ENCODE measurements at regions not wholly inside any gene's neighbourhood (a gene's known extent, or its start where the extent isn't known, plus 50 kb on each side); places are given as distances from the start of the nearest gene placed in this dataset.
A peak's percentile ranks its signal among the peaks of the same experiment; 100 is the strongest.

- no peak overlapping the region for H3K4me3 ChIP-seq (replicated peaks in 1 of 2; ENCODE audit: low read depth in 2 of 2, low read length in 2 of 2)
- TF ChIP-seq CTCF (IDR thresholded peaks at IDR 0.05; ENCODE audit: low read depth, low read length), result no peak
- peak in 1 of 2 donors; percentile 75 for DNase-seq (ENCODE audit: low read depth in 2 of 2)
Measured at GRCh38 chr21:15437883-15438282, 291.9 kb upstream of the USP25 start.

- H3K4me3 ChIP-seq (replicated peaks in 1 of 2; ENCODE audit: low read depth in 2 of 2, low read length in 2 of 2), result no peak overlapping the region
- no peak for TF ChIP-seq CTCF (IDR thresholded peaks at IDR 0.05; ENCODE audit: low read depth, low read length)
- DNase-seq (ENCODE audit: low read depth in 2 of 2), result peak in 1 of 2 donors; percentile 9
Measured at GRCh38 chr21:15439726-15440125, 290.1 kb upstream of the USP25 start.

GRCh38 chr21:15441060-15441493 lies 288.7 kb upstream of the USP25 start:
- TF ChIP-seq CTCF (IDR thresholded peaks at IDR 0.05; ENCODE audit: low read depth, low read length), result no peak
- no peak for DNase-seq (ENCODE audit: low read depth in 2 of 2)
- no peak overlapping the region for H3K4me3 ChIP-seq (replicated peaks in 1 of 2; ENCODE audit: low read depth in 2 of 2, low read length in 2 of 2)

- no peak for DNase-seq (ENCODE audit: low read depth in 2 of 2)
- H3K4me3 ChIP-seq (replicated peaks in 1 of 2; ENCODE audit: low read depth in 2 of 2, low read length in 2 of 2), result no peak overlapping the region
- no peak for TF ChIP-seq CTCF (IDR thresholded peaks at IDR 0.05; ENCODE audit: low read depth, low read length)
Measured at GRCh38 chr21:15441992-15442391, 287.8 kb upstream of the USP25 start.

GRCh38 chr21:15442743-15443469 lies 286.9 kb upstream of the USP25 start:
- no peak overlapping the region for H3K4me3 ChIP-seq (replicated peaks in 1 of 2; ENCODE audit: low read depth in 2 of 2, low read length in 2 of 2)
- no peak for DNase-seq (ENCODE audit: low read depth in 2 of 2)
- no peak for TF ChIP-seq CTCF (IDR thresholded peaks at IDR 0.05; ENCODE audit: low read depth, low read length)

GRCh38 chr21:15443740-15444117 lies 286.1 kb upstream of the USP25 start:
- no peak overlapping the region for H3K4me3 ChIP-seq (replicated peaks in 1 of 2; ENCODE audit: low read depth in 2 of 2, low read length in 2 of 2)
- no peak for DNase-seq (ENCODE audit: low read depth in 2 of 2)
- no peak for TF ChIP-seq CTCF (IDR thresholded peaks at IDR 0.05; ENCODE audit: low read depth, low read length)

Measured in cardiac fibroblast (primary cell).